ENCODE measurements at regions not wholly inside any gene's neighbourhood (a gene's known extent, or its start where the extent isn't known, plus 50 kb on each side); places are given as distances from the start of the nearest gene placed in this dataset.

DNA sequence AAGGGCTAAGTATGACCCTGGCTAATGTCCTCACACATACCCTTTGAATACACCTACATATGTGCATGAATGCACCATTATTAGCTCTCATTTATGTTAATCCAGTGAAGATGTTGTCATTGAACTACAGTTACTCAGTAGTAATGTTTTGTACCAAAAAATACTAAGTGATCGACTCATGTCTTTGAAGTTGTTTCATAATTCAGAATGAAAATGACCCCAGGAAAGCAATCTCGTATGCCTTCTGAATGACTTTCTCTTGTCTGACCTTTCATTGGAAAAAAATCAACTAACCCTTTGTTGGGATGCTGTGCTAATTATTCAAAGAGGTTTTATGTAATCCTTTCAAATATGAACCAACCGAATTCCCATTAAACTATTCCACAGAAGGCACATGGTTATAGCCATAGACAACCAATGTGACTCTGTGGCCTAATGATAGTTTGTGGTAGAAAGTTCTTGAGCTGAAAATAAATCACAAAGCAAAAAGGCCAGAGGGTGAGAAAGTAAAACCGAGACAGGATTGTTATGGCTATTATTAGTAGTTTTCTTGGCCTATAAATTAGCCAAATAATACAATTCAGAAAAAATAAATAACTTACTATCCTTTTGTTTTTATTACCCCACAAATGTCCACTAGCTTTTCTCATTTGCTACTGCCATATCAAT, 86.8 kb upstream of the STARD13 start:
- no peak for DNase-seq (ENCODE audit: low read depth in 3 of 3, low spot score in 2 of 3)

DNA sequence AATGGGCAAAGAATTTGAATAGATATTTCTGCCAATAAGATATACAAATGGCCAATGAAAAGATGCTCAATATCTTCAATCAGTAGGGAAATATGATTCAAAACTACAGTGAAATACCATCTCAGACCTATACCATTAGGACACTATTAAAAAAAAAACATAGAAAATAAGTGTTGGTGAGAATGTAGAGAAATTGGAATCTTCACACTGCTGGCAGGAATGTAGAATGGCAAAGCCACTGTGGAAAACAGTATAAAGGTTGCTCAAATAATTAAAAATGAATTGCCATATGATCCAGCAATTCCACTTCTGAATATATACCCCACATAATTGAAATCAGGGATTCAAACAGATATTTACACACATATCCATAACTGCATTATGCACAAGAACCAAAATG, 88.1 kb upstream of the STARD13 start:
- no peak for DNase-seq (ENCODE audit: low read depth in 3 of 3, low spot score in 2 of 3)

DNA sequence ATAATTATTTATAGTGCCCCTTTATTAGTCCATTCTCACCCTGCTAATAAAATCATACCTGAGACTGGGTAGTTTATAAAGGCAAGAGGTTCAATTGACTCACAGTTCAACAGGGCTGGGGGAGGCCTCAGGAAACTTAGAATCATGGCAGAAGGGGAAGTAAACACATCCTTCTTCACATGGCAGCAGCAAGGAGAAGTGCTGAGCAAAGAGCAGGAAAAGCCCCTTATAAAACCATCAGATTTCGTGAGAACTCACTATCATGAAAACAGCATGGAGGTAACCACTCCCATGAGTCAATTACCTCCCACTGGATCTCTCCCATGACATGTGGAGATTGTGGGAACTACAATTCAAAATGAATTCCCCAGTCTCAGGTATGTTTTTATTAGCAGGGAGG, 89.9 kb upstream of the STARD13 start:
- DNase-seq (ENCODE audit: low read depth in 3 of 3, low spot score in 2 of 3), result no peak

DNA sequence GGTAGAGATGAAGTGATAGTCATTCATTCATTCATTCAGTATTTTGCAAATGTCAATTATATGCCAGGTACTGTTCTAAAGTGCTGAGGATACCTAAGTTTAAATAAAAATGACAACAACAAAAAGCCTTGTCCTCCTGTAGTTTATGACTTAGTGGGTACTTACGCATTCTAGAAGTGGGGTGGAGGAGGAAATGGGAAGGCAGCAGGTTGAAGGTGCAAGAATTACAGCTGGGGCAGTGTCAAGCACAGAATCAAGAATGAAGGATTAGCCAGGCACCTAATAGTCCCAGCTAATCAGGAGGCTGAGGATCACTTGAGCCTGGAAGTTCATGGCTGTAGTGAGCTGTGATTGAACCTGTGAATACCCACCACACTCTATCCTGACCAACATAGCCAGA, 90.7 kb upstream of the STARD13 start:
- DNase-seq (ENCODE audit: low read depth in 3 of 3, low spot score in 2 of 3), result no peak

DNA sequence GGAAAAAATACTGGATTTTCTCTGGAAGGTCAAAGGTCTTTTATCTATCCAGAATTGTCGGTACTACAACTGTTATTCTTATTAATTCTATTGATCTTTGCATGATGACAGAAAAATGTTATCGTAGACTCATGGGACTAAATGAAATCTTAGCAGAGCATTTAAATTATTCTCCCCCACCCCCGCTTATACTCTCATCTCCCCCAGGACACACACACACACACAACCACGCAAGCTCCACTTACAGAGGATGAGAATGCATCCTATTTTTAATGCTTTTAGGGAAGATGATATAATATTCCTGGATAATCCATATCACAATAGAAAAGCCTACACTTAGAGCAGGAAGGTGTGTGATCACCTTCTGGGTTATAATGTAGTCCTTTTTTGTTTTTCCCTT, 91.9 kb upstream of the STARD13 start:
- DNase-seq (ENCODE audit: low read depth in 3 of 3, low spot score in 2 of 3), result no peak

DNA sequence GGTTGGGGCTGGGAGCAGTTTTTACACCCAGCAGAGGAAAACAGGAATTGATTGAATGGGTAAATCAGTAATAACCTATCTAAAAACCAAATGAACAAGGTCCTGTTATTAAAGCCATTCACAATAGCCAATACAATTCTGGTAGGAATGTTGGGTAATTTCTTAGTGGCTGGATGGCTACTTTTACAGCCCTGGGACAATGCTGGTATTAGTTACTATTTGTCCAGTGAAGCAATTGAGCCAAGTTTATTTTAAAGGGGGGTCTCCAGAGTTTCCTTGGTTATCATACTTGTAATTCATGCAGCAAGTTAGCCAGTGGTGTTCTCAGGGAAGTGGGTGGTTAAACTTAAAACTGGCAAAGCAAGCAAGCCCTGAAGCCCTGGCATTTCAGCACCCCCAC, 92.3 kb upstream of the STARD13 start:
- DNase-seq (ENCODE audit: low read depth in 3 of 3, low spot score in 2 of 3), result no peak

DNA sequence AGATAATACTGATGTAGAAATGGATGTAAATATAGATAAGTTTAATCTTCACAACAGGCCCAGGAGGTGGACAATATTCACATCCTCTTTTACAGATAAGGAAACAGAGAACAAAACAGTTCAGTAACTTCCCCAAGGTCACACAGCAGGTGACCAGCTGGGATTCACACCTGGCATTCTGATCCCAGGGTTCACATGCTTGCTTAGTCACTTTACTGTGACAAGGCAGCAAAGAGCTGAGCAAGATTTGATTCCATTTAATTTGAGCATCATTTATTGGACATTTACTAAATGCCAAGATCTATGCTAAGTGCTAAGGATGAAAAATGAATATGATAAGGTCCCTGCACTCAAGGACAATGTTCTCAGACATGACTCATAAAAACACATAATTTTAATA, 94.1 kb upstream of the STARD13 start:
- no peak for DNase-seq (ENCODE audit: low read depth in 3 of 3, low spot score in 2 of 3)

DNA sequence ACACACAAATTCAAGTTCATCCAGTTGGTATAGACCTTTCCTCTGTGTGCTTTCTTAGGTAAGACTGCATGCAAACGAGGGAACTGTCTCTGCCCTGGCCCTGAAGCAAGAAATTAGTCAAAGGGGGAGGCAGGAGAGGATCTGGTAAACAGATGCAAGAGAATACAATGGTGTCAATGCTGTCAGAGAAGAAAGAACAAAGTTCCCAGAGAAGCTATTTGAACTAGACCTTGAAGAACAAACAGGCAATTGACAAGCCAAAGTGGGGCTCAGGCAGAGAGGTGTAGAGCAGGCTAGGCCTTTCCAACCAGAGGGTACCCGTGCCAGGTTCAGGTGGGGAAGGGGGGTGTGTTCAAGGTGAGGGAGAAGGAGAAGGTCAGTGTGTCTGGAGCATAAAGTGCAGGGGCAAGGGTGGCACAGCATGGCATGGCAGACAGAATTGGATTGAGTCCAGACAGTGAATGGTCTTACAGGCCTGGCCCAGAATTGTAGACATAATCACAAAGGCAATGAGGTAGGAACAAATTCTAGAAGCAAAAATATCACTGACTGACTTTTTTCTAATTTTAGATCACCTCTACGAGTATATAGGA, 95.0 kb upstream of the STARD13 start:
- DNase-seq (ENCODE audit: low read depth in 3 of 3, low spot score in 2 of 3), result no peak

DNA sequence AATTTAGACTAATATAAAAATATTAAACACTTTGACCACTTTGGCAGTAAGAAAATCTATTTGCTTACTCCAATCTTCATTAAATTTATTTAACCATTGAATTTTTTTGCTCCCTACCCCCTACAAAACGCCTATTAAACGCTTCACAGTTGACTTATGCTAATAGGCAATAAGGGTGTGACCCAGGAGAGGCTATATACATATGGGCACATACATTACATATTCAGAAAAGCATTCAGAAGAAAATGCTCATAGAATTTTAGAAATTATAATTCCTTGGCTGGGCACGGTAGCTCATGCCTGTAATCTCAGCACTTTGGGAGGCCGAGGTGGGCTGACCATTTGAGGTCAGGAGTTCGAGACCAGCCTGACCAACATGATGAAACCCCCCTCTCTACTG, 95.6 kb upstream of the STARD13 start:
- no peak for DNase-seq (ENCODE audit: low read depth in 3 of 3, low spot score in 2 of 3)

DNA sequence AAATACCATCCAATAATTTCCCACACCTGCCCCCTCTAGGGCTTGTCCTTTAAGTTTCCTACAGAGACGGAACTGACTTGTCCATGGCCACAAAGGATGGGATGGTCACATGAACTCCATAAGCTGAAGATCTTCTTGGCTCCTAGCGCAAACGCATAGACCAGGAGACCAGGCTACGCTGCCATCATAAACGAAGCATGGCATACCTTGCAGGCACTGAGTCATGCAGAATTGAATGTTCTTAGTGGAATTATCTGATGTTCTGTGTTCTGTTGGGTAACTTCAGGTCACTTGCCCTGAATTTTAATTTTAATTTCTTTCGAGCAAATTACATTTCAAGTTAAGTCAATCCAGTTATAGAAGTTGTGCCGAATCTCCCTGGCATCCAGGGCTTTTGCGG, 96.4 kb upstream of the STARD13 start:
- no peak for DNase-seq (ENCODE audit: low read depth in 3 of 3, low spot score in 2 of 3)

DNA sequence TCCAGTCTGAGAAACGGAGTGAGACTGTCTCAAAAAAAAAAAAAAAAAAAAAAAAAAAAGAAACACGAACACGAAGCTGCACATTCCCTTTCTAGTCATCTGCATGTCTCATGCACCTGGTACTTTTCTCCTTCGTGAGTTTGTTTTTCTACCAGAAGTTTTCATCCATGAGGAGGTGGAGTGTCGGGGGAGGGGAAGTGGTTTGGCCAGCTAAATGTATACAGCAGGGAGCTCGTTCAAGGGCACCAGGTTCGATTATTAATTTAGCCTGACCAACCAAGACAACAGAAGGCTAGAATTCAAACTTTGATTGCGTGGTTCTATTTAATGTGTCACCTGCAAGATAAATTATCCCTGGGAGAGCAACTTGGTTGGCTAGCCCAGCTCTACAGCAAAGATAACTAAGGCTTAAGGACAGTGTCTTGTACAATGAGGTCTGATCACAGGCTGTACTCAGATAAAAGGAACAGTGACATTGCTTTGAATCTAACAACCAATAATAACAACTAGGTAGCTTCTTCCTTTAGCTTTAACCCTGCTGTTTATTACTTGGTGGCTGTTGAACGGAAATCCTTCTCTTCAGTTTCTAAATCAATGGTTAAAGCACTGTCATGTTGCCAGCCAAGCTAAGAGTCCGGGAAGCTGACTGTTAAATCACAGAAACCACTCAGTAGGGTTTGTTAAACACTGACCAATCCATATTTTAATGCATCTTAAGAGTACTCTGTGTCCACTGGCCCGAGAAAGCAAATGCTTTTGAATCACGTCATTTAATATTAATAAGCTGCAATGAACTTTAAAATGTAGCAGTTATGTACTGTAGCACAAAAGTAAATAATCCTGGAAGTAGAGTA, 98.4 kb upstream of the STARD13 start:
- no peak for DNase-seq (ENCODE audit: low read depth in 3 of 3, low spot score in 2 of 3)

DNA sequence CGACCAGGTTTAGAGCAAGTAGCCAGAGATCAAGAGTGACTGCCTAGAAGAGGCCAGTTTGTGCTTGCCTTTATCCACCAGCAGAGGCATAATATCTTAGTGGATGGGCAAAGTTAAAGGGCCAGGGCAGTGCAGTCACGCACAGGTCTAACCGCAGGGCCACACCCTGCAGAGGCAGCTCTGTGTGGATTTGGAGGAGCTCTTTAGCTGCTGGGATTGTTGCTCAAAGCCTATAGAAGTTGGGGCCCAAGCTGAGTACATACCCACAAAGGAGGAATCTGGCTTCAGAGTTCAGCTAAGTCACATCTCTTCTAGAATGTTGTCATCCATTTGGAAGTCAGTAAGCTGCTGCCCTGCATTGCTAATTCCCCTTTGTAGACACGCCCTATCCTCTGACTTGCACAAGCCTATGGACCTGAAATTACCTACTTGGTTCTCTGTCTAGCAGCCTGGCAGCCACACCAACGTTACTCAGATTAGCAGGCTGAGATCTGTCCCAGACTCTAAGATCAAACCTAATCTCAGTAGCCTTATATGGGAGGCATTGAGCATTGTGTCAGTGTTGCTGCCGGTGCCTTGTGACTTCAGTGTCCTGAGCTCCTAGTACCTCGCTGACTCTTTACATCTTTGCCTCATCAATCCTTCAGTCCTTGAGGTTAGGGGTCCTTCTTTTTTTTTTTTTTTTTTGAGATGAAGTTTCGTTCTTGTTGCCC, 102.9 kb upstream of the STARD13 start:
- no peak for DNase-seq (ENCODE audit: low read depth in 3 of 3, low spot score in 2 of 3)

DNA sequence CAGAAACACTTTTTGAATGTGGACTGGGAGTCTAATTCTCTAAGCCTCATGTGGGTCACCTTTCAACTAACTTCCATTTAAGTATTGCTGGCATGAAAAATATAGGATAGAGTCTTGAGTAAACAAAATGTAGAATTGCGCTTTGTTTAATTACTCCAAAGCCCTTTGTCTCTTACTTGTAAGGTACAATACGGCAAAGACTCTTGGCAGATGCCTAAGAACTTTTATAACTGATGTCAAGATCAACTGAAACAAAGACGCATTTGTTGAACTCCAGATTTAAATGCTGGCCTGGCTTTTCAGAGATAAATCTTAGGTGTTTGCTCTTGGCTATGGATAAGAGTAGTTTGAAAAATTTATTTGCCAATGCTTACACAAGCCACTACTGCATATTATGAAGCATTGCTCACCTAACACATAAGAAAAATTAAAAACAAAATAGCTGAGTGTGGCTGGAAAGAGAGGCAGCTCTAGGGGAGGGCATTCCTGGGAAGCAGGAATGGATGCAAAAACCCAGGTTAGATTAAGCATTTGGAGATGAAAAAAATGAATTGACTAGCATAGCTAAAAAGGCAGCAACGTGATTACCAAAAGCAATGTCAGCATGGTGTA, 107.3 kb upstream of the STARD13 start:
- DNase-seq (ENCODE audit: low read depth in 3 of 3, low spot score in 2 of 3), result no peak

DNA sequence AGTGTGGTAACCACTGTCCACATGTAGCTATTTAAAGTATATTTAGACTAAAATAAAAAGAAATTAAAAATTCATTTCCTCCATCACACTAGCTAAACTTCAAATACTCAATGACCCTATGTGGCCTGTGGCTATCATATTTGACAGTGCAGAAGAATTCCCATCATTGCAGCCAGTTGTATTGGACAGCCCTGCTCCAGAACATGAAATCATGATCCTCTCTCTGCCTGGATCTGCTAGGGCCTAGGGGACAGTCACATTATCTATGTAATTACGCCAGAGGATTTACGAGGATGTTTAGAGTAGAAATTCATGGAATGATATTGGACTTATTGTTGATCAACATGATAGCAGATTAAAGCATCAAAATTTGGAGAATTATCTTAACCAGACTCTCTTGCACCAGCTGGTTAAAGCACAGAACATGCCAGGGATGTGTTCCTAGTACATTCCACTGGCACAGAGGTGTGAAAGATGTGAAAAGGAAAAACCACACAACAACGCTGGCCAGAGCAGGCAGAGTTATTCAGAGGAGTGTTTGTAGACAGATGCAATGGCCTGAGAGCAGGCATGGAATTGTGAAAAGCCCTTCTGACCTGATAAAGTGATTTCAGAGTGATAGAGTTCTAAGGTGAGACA, 108.9 kb upstream of the STARD13 start:
- DNase-seq (ENCODE audit: low read depth in 3 of 3, low spot score in 2 of 3), result no peak

DNA sequence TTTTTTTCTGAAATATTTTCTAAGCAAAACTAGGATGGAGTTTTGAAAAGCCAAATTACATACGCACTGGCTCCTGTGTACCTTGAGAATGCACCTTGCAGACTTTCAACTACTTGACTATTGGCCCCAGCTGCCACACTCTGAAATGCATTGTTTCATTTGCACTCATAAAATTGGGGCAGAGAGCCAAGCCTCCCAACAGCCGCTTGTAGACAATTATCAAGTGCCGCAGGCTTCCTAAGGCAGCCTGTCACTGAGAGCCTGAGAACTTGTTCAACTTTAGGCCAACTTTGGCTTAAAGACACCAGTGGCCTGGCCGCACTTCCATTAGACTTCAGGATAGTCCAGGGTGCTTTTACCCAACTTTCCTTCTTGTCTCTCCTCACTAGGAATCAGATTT, 115.7 kb upstream of the STARD13 start:
- DNase-seq (ENCODE audit: low read depth in 3 of 3, low spot score in 2 of 3), result no peak

DNA sequence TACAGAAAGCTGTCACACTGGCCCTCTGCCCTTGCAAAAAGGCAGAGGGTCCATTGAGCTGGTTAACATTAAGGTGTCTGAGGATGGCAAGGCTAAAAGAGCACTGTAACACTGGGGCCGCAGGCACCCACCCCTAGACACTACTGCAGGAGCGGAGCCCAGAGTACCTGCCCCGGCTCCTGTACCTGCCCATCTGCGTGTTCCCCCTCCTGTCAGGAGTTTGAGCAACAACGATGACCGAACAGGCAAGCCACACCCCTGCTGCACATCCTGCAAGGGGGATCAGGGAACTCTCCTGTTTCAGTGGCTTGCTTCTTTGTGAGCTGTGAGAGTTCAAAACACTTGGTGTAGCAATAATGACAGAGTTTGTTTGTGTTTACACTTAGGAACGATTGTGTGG, 117.4 kb upstream of the STARD13 start:
- no peak for DNase-seq (ENCODE audit: low read depth in 3 of 3, low spot score in 2 of 3)

DNA sequence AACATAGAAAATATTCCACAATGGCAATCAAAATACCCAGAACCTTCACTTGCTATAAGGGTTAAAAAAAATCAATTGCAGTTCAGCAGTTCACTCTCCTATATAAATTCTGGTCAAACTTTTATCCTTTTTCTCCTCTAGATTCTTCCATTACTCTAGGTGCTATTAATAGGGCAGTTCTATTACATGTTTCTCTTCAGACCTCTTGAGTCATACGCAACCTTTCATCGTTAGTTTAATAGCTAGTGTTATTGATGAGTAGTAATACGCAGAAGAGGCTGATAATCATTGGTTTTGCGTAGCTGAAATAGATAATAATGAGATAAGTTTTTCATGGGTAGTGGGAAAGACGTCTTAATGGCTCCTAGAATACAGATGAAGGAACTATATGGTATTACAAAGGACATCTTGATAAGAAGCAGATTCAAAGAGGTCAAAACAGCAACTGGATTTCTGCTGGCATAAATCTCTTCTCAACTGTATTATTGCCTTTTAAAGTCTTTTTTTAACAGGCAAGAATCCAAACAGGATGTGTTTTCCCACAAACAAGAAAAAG, 118.3 kb upstream of the STARD13 start:
- DNase-seq (ENCODE audit: low read depth in 3 of 3, low spot score in 2 of 3), result no peak

DNA sequence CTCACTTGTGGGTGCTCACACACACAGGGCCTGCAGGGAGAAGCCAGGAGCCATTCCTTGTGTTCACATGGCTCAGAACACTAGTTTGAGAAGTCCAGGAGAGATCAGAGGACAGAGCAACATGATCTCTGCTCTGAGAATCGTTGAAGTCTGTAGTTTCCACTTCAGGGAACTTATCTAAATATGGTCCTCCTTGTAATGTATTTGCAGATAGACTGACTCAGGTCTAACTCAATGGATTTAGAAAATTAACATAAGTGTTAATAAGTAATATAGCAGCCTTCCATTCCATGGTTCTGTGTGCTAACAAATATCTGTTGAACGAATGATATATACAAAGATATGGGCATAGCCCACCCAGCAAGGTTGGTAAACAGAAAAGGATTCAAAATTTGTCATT, 119.8 kb upstream of the STARD13 start:
- no peak for DNase-seq (ENCODE audit: low read depth in 3 of 3, low spot score in 2 of 3)

DNA sequence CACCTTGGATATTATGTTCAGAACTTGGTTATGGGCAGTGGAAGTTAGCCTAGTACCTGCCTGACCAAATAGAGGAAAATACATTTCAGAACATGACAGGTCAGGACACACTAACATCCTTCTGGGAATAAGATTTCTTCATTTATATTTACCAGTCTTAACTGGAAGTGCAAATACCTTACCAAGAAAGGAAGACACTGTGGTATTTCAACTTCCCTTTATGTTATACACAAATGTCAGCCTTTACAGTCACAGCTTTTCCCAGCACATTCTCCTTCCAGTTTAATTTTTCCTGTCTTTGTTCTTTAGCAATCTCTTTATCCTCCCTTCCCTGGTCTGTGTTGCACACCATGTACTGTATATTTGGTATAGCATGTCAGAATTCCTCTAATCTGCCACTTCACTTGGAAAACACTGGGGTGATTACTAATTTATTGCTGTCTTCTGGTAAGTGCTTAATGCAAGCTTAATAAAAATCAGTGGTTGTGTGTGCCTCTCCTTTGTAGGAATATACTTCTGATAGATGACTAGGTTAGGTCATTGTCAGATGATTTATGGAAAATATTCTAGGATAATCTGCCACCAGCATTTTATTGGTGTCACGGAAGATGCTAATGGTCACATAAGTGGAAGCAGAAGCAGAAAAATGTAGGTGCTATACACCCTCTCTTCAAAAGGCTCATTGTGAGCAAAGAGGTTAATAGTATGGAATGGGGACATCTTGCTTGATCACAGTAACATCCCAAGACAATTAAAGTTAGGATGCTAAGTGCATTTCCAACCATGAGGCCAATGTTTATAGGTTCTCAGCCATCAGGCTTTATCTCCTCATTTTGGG, 124.3 kb upstream of the STARD13 start:
- no peak for DNase-seq (ENCODE audit: low read depth in 3 of 3, low spot score in 2 of 3)
